Hepatocyte (in vitro differentiated cells): ENCODE measurements at regions not wholly inside any gene's neighbourhood (a gene's known extent, or its start where the extent isn't known, plus 50 kb on each side); places are given as distances from the start of the nearest gene placed in this dataset.

Source experiments
- DNase-seq: peaks from one replicate; pipeline ENCODE4 v3.0.0-alpha.2; 2016; ENCODE audit warnings: low spot score
- H2AFZ ChIP-seq: fragments of 200-600 bp; sonication (generic); 2 replicates; pipeline ENCODE4 v1.6.0; 2016; ENCODE audit warnings: antibody characterized with exemption, mild to moderate bottlenecking
- H3K27ac ChIP-seq: fragments of 200-600 bp; sonication (generic); 2 replicates; pipeline ENCODE4 v1.5.1; 2016; ENCODE audit warnings: mild to moderate bottlenecking
- H3K27me3 ChIP-seq: fragments of 200-600 bp; sonication (generic); 2 replicates; pipeline ENCODE4 v1.6.1; 2016
- H3K36me3 ChIP-seq: fragments of 200-600 bp; sonication (generic); replicated peaks from 2 replicates; pipeline ENCODE4 v1.5.1; 2016; ENCODE audit warnings: low read depth; ENCODE audit not compliant: insufficient read depth
- H3K4me1 ChIP-seq: fragments of 200-600 bp; sonication (generic); 2 replicates; pipeline ENCODE4 v1.5.1; 2016; ENCODE audit warnings: mild to moderate bottlenecking, moderate library complexity; ENCODE audit not compliant: insufficient read depth
- H3K4me2 ChIP-seq: fragments of 200-600 bp; sonication (generic); 2 replicates; pipeline ENCODE4 v1.6.0; 2016
- H3K4me3 ChIP-seq: fragments of 200-600 bp; sonication (generic); 2 replicates; pipeline ENCODE4 v1.5.1; 2016; ENCODE audit warnings: mild to moderate bottlenecking
- H3K79me2 ChIP-seq: fragments of 200-600 bp; sonication (generic); 2 replicates; pipeline ENCODE4 v1.6.0; 2017; ENCODE audit warnings: mild to moderate bottlenecking
- H3K9me2 ChIP-seq: fragments of 200-600 bp; sonication (generic); replicated peaks from 2 replicates; pipeline ENCODE4 v1.6.0; 2017; ENCODE audit warnings: mild to moderate bottlenecking; ENCODE audit not compliant: insufficient read depth
- H3K9me3 ChIP-seq: fragments of 200-600 bp; sonication (generic); 2 replicates; pipeline ENCODE4 v1.5.1; 2016; ENCODE audit warnings: low read depth, mild to moderate bottlenecking
- H4K20me1 ChIP-seq: fragments of 200-600 bp; sonication (generic); 2 replicates; pipeline ENCODE4 v1.6.0; 2016; ENCODE audit warnings: mild to moderate bottlenecking; ENCODE audit not compliant: insufficient read depth, poor library complexity, severe bottlenecking
- EZH2 ChIP-seq: fragments of 200-600 bp; sonication (generic); IDR thresholded peaks from 2 replicates; pipeline ENCODE4 v1.6.1; 2016; ENCODE audit warnings: antibody characterized with exemption, mild to moderate bottlenecking, borderline replicate concordance
- EZH2phosphoT487 ChIP-seq: fragments of 200-600 bp; sonication (generic); IDR thresholded peaks from one replicate; pipeline ENCODE4 v1.6.1; 2018; ENCODE audit warnings: antibody characterized with exemption, mild to moderate bottlenecking, low read depth, moderate library complexity; ENCODE audit not compliant: unreplicated experiment, severe bottlenecking
- WGBS: methylation state at CpG from one replicate; pipeline ENCODE4 v1.1.6; 2016; ENCODE audit warnings: low lambda C conversion rate; ENCODE audit errors: missing lambda C conversion rate; 5-methylcytosine and 5-hydroxymethylcytosine counted together
- TF ChIP-seq, protein P1 (sequence below): fragments of 200-600 bp; sonication (generic); IDR thresholded peaks from 2 replicates; pipeline ENCODE4 v1.5.1; 2016; ENCODE audit warnings: antibody characterized with exemption, mild to moderate bottlenecking; ENCODE audit not compliant: poor library complexity

- Histone ChIP-seq H2AFZ (no peak overlapping the region), H3K9me3 (no peaks in the 10 kb centered on the region), H4K20me1 (no peaks in the 10 kb centered on the region), H3K9me2 (no peaks in the 10 kb centered on the region), H3K4me2 (no peak overlapping the region), H3K36me3 (no peaks in the 10 kb centered on the region), H3K27me3 (no peaks in the 10 kb centered on the region), H3K79me2 (no peaks in the 10 kb centered on the region), H3K27ac (no peak overlapping the region), H3K4me1 (no peaks in the 10 kb centered on the region), H3K4me3 (no peak overlapping the region)
- TF ChIP-seq EZH2 (no peak), EZH2phosphoT487 (no peak)
- TF ChIP-seq, protein P1, sequence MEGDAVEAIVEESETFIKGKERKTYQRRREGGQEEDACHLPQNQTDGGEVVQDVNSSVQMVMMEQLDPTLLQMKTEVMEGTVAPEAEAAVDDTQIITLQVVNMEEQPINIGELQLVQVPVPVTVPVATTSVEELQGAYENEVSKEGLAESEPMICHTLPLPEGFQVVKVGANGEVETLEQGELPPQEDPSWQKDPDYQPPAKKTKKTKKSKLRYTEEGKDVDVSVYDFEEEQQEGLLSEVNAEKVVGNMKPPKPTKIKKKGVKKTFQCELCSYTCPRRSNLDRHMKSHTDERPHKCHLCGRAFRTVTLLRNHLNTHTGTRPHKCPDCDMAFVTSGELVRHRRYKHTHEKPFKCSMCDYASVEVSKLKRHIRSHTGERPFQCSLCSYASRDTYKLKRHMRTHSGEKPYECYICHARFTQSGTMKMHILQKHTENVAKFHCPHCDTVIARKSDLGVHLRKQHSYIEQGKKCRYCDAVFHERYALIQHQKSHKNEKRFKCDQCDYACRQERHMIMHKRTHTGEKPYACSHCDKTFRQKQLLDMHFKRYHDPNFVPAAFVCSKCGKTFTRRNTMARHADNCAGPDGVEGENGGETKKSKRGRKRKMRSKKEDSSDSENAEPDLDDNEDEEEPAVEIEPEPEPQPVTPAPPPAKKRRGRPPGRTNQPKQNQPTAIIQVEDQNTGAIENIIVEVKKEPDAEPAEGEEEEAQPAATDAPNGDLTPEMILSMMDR = no peak
- WGBS = 66% methylated on average over 2 of the region's 2 CpGs
- DNase-seq = no peak
Measured at GRCh38 chr10:111539246-111539645, 462.4 kb downstream of the ADRA2A start.

DNA sequence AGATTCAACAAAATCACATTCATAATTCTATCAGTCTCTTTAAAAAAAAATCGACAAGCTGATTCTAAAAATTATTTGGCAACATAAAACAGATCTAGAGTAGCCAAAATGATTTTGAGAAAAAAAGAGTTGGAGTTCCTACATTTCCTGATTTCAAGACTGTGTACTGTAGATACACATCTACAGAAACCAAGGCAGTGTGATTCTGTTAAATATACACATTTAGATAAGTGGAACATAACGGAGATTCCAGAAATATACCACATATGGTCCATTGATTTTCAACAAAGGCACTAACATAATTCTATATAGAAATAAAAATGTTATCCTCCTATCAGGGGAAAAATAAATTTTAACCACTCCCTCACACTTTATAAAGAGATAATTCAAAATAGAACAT, 467.0 kb downstream of the ADRA2A start:
- Histone ChIP-seq H3K9me3 (no peaks in the 10 kb centered on the region), H3K4me2 (no peak overlapping the region), H3K27ac (no peak overlapping the region), H3K4me3 (no peak overlapping the region), H3K4me1 (no peaks in the 10 kb centered on the region), H3K79me2 (no peaks in the 10 kb centered on the region), H2AFZ (no peak overlapping the region), H4K20me1 (no peaks in the 10 kb centered on the region), H3K27me3 (no peaks in the 10 kb centered on the region), H3K9me2 (no peaks in the 10 kb centered on the region), H3K36me3 (no peaks in the 10 kb centered on the region)
- 76% methylated on average over 2 of the region's 2 CpGs for WGBS
- no peak for TF ChIP-seq EZH2phosphoT487
- no peak for TF ChIP-seq EZH2
- TF ChIP-seq, protein P1 = no peak
- DNase-seq = no peak

- H3K27me3 ChIP-seq = no peaks in the 10 kb centered on the region
- H3K4me2 ChIP-seq = no peak overlapping the region
- DNase-seq = no peak
- TF ChIP-seq EZH2phosphoT487 = no peak
- TF ChIP-seq EZH2 = no peak
- TF ChIP-seq, protein P1 = no peak
- no peaks in the 10 kb centered on the region for H4K20me1 ChIP-seq
- no peaks in the 10 kb centered on the region for H3K9me3 ChIP-seq
- H3K27ac ChIP-seq = no peak overlapping the region
- WGBS = 84% methylated on average over 4 of the region's 4 CpGs
- no peaks in the 10 kb centered on the region for H3K79me2 ChIP-seq
- no peak overlapping the region for H2AFZ ChIP-seq
- no peak overlapping the region for H3K4me3 ChIP-seq
- H3K36me3 ChIP-seq = no peaks in the 10 kb centered on the region
- no peaks in the 10 kb centered on the region for H3K4me1 ChIP-seq
- H3K9me2 ChIP-seq = no peaks in the 10 kb centered on the region
Measured at GRCh38 chr10:111545861-111546605, 469.2 kb downstream of the ADRA2A start.
